ENCODE measurements at regions not wholly inside any gene's neighbourhood (a gene's known extent, or its start where the extent isn't known, plus 50 kb on each side); places are given as distances from the start of the nearest gene placed in this dataset.

DNA sequence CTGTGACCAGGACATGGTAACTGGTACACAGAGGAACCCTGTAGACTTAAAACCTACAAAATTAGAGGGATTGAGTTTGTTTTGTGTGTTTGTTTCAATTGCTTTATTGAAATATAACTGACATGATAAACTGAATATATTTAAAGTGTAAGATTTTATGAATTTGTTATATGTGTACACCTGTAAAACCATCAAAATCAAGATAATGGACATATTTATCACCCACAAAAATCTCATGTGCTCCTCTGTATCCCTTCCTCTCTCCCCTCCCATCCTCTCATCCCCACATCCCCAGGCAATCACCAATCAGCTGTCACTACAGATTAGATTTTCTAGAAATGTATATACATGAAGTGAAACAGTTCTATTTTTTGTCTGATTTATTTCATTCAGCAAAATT, 565.5 kb downstream of the NOVA1 start:
- TF ChIP-seq, protein P1, sequence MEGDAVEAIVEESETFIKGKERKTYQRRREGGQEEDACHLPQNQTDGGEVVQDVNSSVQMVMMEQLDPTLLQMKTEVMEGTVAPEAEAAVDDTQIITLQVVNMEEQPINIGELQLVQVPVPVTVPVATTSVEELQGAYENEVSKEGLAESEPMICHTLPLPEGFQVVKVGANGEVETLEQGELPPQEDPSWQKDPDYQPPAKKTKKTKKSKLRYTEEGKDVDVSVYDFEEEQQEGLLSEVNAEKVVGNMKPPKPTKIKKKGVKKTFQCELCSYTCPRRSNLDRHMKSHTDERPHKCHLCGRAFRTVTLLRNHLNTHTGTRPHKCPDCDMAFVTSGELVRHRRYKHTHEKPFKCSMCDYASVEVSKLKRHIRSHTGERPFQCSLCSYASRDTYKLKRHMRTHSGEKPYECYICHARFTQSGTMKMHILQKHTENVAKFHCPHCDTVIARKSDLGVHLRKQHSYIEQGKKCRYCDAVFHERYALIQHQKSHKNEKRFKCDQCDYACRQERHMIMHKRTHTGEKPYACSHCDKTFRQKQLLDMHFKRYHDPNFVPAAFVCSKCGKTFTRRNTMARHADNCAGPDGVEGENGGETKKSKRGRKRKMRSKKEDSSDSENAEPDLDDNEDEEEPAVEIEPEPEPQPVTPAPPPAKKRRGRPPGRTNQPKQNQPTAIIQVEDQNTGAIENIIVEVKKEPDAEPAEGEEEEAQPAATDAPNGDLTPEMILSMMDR (conservative IDR thresholded peaks at IDR 0.05; ENCODE audit: low read depth, low read length), result no peak
- DNase-seq (ENCODE audit: low read depth), result no peak

DNA sequence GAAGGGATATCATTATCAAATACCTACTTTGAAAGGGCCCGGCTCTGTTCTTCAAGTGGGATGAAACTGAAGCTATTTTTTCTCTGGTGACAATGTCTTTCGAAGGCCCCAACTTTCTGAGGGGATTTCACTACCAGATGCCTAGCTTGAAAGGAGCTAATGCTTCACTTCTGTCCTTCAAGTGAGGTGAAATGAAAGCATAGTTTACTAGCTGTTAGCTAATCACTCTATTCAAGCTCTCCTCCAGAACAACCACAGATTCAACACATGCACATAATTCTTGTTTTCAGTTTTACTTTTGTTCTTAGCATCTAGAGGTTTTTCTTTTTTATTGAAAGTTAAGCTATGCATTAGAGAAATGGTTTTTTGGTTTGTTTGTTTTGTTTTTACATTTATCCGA, 571.4 kb downstream of the NOVA1 start:
- TF ChIP-seq, protein P1 (conservative IDR thresholded peaks at IDR 0.05; ENCODE audit: low read depth, low read length), result no peak
- no peak overlapping the region for H3K4me3 ChIP-seq (ENCODE audit: low read depth, low read length)
- DNase-seq (ENCODE audit: low read depth), result no peak

More for the DNA sequence above, 565.5 kb downstream of the NOVA1 start:
- no peak overlapping the region for H3K4me3 ChIP-seq (ENCODE audit: low read depth, low read length)

DNA sequence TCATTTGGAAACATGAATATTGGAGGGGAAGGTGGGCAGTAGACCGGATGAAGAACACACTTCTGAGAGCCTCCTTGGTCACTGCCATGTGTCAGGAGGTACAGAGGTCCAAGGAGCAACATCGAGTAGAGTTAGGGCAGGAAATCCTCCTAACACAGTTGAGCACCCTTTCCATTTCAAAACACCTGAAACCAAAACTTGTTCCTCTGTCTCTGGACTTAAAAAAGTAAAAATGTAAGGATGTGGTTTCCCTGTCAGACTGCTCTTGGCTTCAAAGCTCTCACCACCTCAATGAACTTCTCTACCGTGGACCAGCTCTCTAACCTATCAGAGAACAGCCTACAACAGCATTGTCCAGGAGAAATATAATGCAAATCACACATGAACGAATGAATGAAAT, 573.9 kb downstream of the NOVA1 start:
- TF ChIP-seq, protein P1 (conservative IDR thresholded peaks at IDR 0.05; ENCODE audit: low read depth, low read length), result no peak
- DNase-seq (ENCODE audit: low read depth), result no peak
- H3K4me3 ChIP-seq (ENCODE audit: low read depth, low read length), result no peak overlapping the region

DNA sequence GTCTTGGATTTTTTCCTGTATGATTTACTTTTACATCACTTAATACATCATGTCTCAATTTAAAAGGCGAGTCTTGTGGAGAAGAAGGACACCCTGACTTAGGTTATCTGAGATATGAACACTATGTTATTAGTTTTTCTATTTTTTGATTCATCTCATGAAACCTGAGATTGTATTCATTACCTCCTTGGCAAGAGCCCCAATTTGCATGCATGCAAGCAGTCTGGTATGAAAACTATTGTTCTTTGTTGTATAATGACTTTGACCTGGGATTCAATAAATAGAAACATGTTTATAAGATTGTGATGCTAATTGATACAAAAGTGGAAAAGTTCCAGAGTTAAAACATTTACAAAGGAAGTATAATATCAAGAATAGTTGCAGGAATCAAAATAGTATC, 576.1 kb downstream of the NOVA1 start:
- TF ChIP-seq, protein P1 (conservative IDR thresholded peaks at IDR 0.05; ENCODE audit: low read depth, low read length), result no peak
- no peak for DNase-seq (ENCODE audit: low read depth)
- no peak overlapping the region for H3K4me3 ChIP-seq (ENCODE audit: low read depth, low read length)

DNA sequence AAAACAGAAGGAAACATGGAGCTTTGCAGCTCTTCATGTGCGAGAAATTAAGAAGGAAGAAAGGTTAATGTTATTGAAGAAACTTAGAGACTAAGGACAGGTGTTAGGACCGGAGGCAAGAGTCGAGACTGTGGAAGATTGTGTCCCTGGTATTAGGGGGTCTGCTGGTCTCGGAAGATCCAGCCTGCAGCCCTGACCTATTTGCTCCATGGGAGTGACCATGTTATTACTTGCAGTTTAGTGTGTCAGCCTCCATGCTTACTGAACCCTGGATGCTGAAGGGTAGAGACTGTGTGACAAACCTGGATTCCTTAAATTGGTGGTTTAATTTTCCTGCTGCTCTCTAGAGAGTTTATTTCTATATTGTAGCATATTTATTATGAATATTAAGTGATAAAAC, 580.6 kb downstream of the NOVA1 start:
- no peak for DNase-seq (ENCODE audit: low read depth)
- no peak overlapping the region for H3K4me3 ChIP-seq (ENCODE audit: low read depth, low read length)
- TF ChIP-seq, protein P1 (conservative IDR thresholded peaks at IDR 0.05; ENCODE audit: low read depth, low read length), result no peak

DNA sequence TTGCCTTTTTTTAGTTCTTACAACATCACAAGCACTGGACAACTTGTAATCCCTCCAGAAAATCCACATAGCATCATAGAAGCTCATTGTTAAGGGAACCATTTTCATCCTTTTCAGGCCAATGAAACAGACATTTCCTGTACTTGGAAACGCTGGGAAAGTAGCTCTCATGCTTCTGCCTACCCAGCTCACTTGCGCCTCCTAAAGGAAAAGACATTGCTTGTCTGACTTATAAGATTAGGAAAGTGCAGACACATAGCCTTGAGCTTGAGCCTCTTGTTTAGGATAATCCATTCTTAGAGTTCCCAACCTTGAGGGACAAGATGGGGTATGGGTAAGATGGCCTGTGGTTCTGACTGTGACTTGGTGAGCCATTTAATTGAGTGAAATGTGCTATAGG, 589.5 kb downstream of the NOVA1 start:
- TF ChIP-seq, protein P1 (conservative IDR thresholded peaks at IDR 0.05; ENCODE audit: low read depth, low read length), result peak; percentile 40
- H3K4me3 ChIP-seq (ENCODE audit: low read depth, low read length), result no peak overlapping the region
- DNase-seq (ENCODE audit: low read depth), result no peak

DNA sequence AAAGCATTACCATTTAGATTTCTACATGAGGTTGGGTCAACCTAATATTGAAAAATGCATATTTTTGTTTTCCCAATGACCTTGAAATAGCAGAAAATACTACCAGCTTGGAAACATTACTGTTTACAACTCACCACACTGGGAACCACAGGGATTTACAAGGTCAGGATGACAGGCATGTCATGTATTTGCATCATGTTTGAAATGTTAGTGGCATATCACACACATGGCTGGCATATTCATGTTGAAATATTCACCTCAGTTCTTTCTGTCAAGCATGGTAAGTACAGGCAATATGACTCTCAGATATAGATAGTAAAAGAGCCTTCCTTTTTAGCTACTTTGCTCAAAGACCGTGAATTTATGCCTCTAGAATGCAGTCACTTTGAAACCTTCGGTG, 593.5 kb downstream of the NOVA1 start:
- DNase-seq (ENCODE audit: low read depth), result no peak
- H3K4me3 ChIP-seq (ENCODE audit: low read depth, low read length), result no peak overlapping the region
- TF ChIP-seq, protein P1 (conservative IDR thresholded peaks at IDR 0.05; ENCODE audit: low read depth, low read length), result no peak
